Common myeloid progenitor, CD34-positive (primary cell): ENCODE measurements at regions not wholly inside any gene's neighbourhood (a gene's known extent, or its start where the extent isn't known, plus 50 kb on each side); places are given as distances from the start of the nearest gene placed in this dataset.

Experiments
- CTCF ChIA-PET: fragments of 350-600 bp; sonication (Branson Sonifier 250); formaldehyde crosslinking; loops from one replicate; lab custom pipeline; 2021; ENCODE audit warnings: antibody characterized with exemption; lab: Charles Lee
- POLR2A ChIA-PET: fragments of 350-600 bp; sonication (Branson Sonifier 250); formaldehyde crosslinking; loops from one replicate; lab custom pipeline; 2021; ENCODE audit warnings: antibody characterized with exemption; lab: Charles Lee
- DNase-seq, 3 donors: peaks; one replicate each; pipeline versions ENCODE4 v3.0.0 to v3.0.0-alpha.2; 2013
- H3K27ac ChIP-seq, 2 experiments: 1 replicate in 1 of 2; 2 replicates in 1 of 2; pipeline ENCODE4 v1.7.0; 2013; ENCODE audit warnings: inconsistent platforms in 2 of 2, low read length in 2 of 2, mild to moderate bottlenecking in 2 of 2, low read depth in 1 of 2, moderate library complexity in 1 of 2; ENCODE audit not compliant: severe bottlenecking in 2 of 2, insufficient read depth in 1 of 2, poor library complexity in 1 of 2
- H3K27me3 ChIP-seq, 5 experiments: replicated peaks in 2 of 5; 1 replicate in 3 of 5; 2 replicates in 2 of 5; pipeline versions ENCODE4 v1.6.1 to v1.7.0; 2013; ENCODE audit warnings: low read length in 4 of 5, mild to moderate bottlenecking in 2 of 5, moderate library complexity in 2 of 5, inconsistent platforms in 1 of 5; ENCODE audit not compliant: insufficient read depth in 5 of 5, control insufficient read depth in 4 of 5
- H3K36me3 ChIP-seq, 4 experiments: 1 replicate in 2 of 4; 2 replicates in 2 of 4; pipeline versions ENCODE4 v1.6.1 to v1.7.0; 2013; ENCODE audit warnings: low read length in 3 of 4, control low read depth in 1 of 4, mild to moderate bottlenecking in 1 of 4; ENCODE audit not compliant: control insufficient read depth in 4 of 4, insufficient read depth in 4 of 4
- H3K4me1 ChIP-seq, 4 experiments: 1 replicate in 3 of 4; 2 replicates in 1 of 4; pipeline versions ENCODE4 v1.6.1 to v1.7.1; 2013; ENCODE audit warnings: low read length in 3 of 4, mild to moderate bottlenecking in 3 of 4, control low read depth in 1 of 4, inconsistent platforms in 1 of 4, moderate library complexity in 1 of 4; ENCODE audit not compliant: control insufficient read depth in 4 of 4, insufficient read depth in 4 of 4; ENCODE audit errors: control extremely low read depth in 1 of 4
- H3K4me3 ChIP-seq, 7 experiments: 1 replicate in 4 of 7; 2 replicates in 3 of 7; pipeline versions ENCODE4 v1.5.1 to v1.7.0; 2013; ENCODE audit warnings: mild to moderate bottlenecking in 7 of 7, low read length in 6 of 7, moderate library complexity in 6 of 7, inconsistent platforms in 2 of 7, low read depth in 2 of 7, control low read depth in 1 of 7; ENCODE audit not compliant: insufficient read depth in 4 of 7, control insufficient read depth in 1 of 7; ENCODE audit errors: extremely low read depth in 1 of 7
- H3K9me3 ChIP-seq, 5 experiments: 1 replicate in 4 of 5; 2 replicates in 1 of 5; pipeline versions ENCODE4 v1.6.1 to v1.7.1; 2013; ENCODE audit warnings: low read length in 4 of 5, mild to moderate bottlenecking in 2 of 5, inconsistent platforms in 1 of 5, low read depth in 1 of 5, moderate library complexity in 1 of 5; ENCODE audit not compliant: control insufficient read depth in 4 of 5, insufficient read depth in 2 of 5; ENCODE audit errors: control extremely low read depth in 1 of 5
- WGBS: methylation state at CpG from one replicate; pipeline ENCODE4 v1.1.5; 2013; ENCODE audit not compliant: insufficient coverage; 5-methylcytosine and 5-hydroxymethylcytosine counted together

GRCh38 chr14:56956182-56956581 is 145.9 kb upstream of the OTX2 start:
- POLR2A ChIA-PET, result no interaction called here

GRCh38 chr14:56955745-56956144 is 145.5 kb upstream of the OTX2 start:
- no peak overlapping the region for H3K4me3 ChIP-seq
- H3K27ac ChIP-seq, result no peak overlapping the region
- DNase-seq, result no peak
- peaks cover 0 to 12% (median 2%) of the 10 kb centered on the region in 5 experiments for H3K27me3 ChIP-seq
- POLR2A ChIA-PET, result no interaction called here
- no peaks in the 10 kb centered on the region for H3K9me3 ChIP-seq
- 86% methylated on average over 1 of the region's 3 CpGs for WGBS
- no peaks in the 10 kb centered on the region for H3K36me3 ChIP-seq
- H3K4me1 ChIP-seq, result no peaks in the 10 kb centered on the region
- CTCF ChIA-PET, result no interaction called here

More at GRCh38 chr14:56956182-56956581, 145.9 kb upstream of the OTX2 start:
- H3K27me3 ChIP-seq, result peaks cover 0 to 12% (median 2%) of the 10 kb centered on the region in 5 experiments
- H3K36me3 ChIP-seq, result no peaks in the 10 kb centered on the region
- no peak overlapping the region for H3K27ac ChIP-seq
- CTCF ChIA-PET, result no interaction called here
- no peak for DNase-seq
- no peak overlapping the region for H3K4me3 ChIP-seq
- no peaks in the 10 kb centered on the region for H3K9me3 ChIP-seq
- no peaks in the 10 kb centered on the region for H3K4me1 ChIP-seq
- WGBS, result no CpG with 5 or more reads among the region's 2 CpGs

GRCh38 chr14:56953884-56954283 is 143.6 kb upstream of the OTX2 start:
- DNase-seq, result no peak
- WGBS, result 26% methylated on average over 5 of the region's 5 CpGs
- Histone ChIP-seq H3K27ac (no peak overlapping the region), H3K9me3 (no peaks in the 10 kb centered on the region), H3K4me1 (no peaks in the 10 kb centered on the region), H3K27me3 (peaks cover 0 to 12% (median 2%) of the 10 kb centered on the region in 5 experiments), H3K4me3 (no peak overlapping the region), H3K36me3 (no peaks in the 10 kb centered on the region)
- POLR2A ChIA-PET, result no interaction called here
- CTCF ChIA-PET, result no interaction called here

GRCh38 chr14:56952766-56953473 is 142.6 kb upstream of the OTX2 start:
- Histone ChIP-seq H3K4me3 (no peak overlapping the region), H3K27ac (no peak overlapping the region), H3K9me3 (no peaks in the 10 kb centered on the region), H3K27me3 (peaks cover 0 to 12% (median 0%) of the 10 kb centered on the region in 5 experiments), H3K4me1 (no peaks in the 10 kb centered on the region), H3K36me3 (no peaks in the 10 kb centered on the region)
- no peak for DNase-seq
- CTCF ChIA-PET, result no interaction called here
- WGBS, result no CpG with 5 or more reads among the region's 3 CpGs
- POLR2A ChIA-PET, result no interaction called here

- ChIA-PET CTCF (no interaction called here), POLR2A (interaction anchor here (0.6 kb wide), 1 partner anchor 12 kb away, joined by 4 read pairs; no protein-coding TSS in a partner anchor)
- DNase-seq, result no peak
- no peak overlapping the region for H3K27ac ChIP-seq
- 83% methylated on average over 1 of the region's 2 CpGs for WGBS
- no peaks in the 10 kb centered on the region for H3K4me1 ChIP-seq
- H3K36me3 ChIP-seq, result no peaks in the 10 kb centered on the region
- no peaks in the 10 kb centered on the region for H3K9me3 ChIP-seq
- no peak overlapping the region for H3K4me3 ChIP-seq
- H3K27me3 ChIP-seq, result peaks cover 0 to 9% (median 0%) of the 10 kb centered on the region in 5 experiments
Measured at GRCh38 chr14:56949828-56950227, 139.5 kb upstream of the OTX2 start.

GRCh38 chr14:56945291-56945690 is 135.0 kb upstream of the OTX2 start:
- 33% methylated on average over 1 of the region's 2 CpGs for WGBS
- DNase-seq, result no peak
- Histone ChIP-seq H3K4me3 (no peak overlapping the region), H3K4me1 (no peaks in the 10 kb centered on the region), H3K36me3 (no peaks in the 10 kb centered on the region), H3K27ac (no peak overlapping the region), H3K27me3 (no peaks in the 10 kb centered on the region), H3K9me3 (peaks cover 0 to 2% (median 0%) of the 10 kb centered on the region in 5 experiments)
- CTCF ChIA-PET, result no interaction called here
- POLR2A ChIA-PET, result no interaction called here

GRCh38 chr14:56944397-56944796 is 134.1 kb upstream of the OTX2 start:
- POLR2A ChIA-PET, result no interaction called here
- CTCF ChIA-PET, result no interaction called here
- no peaks in the 10 kb centered on the region for H3K27me3 ChIP-seq
- no peaks in the 10 kb centered on the region for H3K4me1 ChIP-seq
- H3K4me3 ChIP-seq, result no peak overlapping the region
- DNase-seq, result no peak
- WGBS, result 100% methylated on average over 1 of the region's 2 CpGs
- no peak overlapping the region for H3K27ac ChIP-seq
- no peaks in the 10 kb centered on the region for H3K36me3 ChIP-seq
- peaks cover 0 to 2% (median 0%) of the 10 kb centered on the region in 5 experiments for H3K9me3 ChIP-seq
